ENCODE measurements at regions not wholly inside any gene's neighbourhood (a gene's known extent, or its start where the extent isn't known, plus 50 kb on each side); places are given as distances from the start of the nearest gene placed in this dataset.
A peak's percentile ranks its signal among the peaks of the same experiment; 100 is the strongest.
"Not testable (repeated sequence)": the region's sequence is repeated elsewhere in the genome, so short reads cannot be mapped to it uniquely, and the experiment has no call there.

DNA sequence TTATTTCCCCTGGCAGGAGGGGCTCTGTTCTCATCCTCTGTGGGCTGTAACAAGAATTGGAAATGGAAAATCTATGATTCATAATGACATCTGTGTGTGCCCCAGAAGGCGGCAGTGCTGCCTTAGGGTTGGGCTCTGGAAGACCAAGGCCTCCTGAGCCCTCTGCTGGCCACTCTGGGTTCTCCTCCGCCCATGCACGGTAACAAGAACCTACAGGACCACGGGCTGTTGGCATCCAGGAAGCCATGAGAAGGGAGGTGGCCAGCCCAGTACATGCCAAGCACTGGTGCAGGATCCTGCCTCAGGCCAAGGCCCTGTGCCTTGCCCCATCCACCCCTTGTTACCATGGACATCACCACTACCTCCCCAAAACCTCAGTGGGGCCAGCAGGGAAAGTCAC, 454.2 kb downstream of the TP53TG3F start:
- peak; percentile 2 for DNase-seq

DNA sequence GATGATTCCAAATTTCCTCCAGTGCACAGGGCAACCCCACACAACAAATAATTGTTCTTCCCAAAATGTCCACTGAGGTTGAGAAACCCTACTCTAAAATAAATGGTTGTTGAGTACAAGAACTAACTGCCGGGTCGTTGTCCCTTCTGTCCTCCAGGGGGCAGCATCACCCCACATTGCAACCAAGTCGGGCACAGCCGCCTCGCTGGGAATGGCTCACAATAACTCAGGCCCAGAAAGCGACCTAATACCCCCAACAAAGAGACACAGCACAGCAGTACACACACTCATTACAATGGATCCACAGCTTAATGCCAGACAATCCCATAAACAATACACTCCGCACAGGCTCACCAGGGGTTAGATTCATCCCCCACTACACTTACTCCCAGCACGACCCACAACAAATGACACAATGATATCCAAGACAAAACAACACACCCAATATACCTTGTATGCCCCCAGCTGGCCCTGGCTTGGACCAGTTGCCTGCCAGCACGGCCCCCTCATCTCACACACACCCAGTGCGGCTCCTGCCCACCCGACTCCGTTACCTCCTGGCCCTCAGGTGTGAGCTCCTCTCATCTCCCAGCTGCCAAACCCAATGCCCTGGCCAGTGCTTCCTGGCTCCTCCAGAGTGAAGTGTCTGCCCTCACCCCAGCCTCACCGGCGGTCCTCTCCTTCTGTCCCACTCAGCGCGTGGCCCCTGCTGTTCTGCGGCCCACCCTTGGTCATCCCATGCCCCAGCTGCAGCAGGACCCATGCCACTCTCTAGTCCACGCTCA, 461.5 kb downstream of the TP53TG3F start:
- not testable (repeated sequence) for DNase-seq

DNA sequence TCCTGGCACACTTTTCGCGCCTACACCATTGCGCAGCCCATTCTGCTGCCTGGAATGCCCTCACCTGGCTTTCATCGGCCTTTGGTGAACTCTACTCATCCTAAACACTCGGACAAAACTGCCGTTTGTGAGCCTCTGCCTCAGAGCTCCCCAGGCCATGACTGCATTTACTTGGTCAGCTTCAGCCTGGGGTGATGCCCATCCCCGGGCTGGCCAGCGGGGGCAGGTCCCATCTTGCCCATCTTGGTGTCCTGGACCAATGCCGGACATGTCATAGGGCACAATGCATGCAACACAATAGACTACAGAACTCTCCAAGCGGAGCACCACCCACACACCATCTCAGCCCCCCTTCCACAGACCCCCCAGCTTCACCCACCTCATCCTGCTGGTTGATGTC, 463.5 kb downstream of the TP53TG3F start:
- DNase-seq = not testable (repeated sequence)

DNA sequence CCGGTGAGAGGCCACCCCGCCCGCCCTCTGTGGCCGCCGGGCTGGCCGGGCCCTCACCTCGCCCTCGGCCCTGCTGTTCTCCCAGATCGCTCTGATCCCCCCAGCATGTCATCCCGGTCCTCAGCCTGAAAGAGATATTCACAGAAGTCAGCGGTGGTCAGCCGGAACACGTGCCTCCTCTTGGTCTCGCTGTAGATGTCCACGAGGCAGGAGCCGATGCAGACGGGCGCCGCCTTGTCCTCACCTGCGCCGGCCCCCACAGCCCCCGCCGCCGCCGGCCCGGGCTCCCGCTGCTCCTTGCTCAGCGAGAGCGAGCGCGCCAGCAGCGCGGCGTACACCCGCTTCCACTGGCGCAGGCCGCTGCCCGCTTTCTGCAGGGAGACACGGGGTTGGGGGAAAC, 468.6 kb downstream of the TP53TG3F start:
- DNase-seq = not testable (repeated sequence)

DNA sequence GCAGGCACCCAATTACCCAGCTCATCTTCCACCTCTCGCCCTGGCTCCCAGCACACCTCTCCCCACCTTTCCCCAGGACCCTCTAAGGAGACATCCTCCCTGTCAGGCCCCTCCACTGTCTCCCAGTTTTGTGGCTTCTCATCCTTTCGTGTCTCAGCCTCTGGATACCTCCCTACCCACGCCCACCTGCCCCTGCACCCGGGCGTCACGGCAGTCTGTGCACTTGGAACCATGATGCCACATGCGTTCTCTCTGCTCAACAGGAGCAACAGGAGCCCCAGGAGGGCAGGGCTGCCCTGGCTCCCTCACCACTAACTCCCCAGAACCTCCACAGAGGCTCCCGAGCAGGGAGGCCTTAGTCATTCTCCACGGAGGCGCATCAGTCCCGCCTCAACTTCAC, 472.8 kb downstream of the TP53TG3F start:
- not testable (repeated sequence) for DNase-seq

DNA sequence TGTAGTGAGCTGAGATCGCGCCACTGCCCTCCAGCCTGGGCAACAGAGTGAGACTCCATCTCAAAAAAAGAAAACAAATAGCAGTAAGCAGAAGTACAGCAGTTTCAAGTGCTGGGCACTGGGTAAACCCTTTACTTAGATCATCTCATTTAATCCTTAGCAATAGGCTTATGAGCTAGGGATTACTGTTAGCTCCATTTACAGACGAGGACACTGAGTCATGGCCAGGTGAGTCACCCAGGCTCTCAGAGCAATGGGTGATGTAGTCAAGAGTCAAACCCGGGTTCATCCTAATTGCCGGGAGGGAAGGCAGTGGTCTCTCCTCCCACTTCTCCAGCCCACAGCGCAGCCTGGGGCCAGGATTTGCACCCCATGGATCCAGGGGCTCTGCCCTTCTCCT, 473.6 kb downstream of the TP53TG3F start:
- not testable (repeated sequence) for DNase-seq

DNA sequence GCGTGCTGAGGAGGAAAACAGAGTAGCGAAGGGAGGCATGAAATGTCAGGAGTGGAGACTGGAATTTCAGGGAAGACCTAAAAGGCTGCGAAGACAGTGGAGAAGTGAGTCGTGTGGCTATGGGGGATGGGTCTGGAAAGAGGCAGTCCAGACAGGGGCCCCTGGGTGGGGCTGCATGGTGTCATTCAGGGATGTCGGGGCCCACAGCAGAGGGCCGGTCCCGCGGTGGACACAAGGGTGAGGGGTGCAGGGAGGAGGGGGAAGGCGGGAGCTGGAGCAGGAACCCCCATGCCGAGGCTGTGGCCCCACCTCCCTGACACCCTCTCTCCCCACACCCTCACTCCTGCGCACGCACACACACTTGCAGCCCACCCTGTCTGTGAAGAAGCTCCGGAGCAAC, 476.4 kb downstream of the TP53TG3F start:
- DNase-seq = not testable (repeated sequence)

DNA sequence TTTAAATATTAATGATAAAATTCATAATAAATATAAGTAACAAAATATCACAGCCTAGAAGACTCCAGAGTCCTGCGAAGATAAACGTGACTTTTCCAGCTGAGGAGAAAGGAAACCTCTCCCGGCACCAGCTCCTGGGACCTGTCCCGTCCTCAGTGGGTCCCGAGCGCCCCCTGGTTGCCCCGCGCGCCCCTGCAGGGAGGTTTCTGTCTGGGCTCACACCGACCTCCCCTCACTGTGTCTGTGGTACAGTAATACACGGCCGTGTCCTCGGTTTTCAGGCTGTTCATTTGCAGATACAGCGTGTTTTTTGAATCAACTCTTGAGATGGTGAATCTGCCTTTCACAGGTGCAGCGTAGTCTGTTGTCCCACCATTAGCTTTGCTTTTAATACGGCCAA, 478.7 kb downstream of the TP53TG3F start:
- not testable (repeated sequence) for DNase-seq

DNA sequence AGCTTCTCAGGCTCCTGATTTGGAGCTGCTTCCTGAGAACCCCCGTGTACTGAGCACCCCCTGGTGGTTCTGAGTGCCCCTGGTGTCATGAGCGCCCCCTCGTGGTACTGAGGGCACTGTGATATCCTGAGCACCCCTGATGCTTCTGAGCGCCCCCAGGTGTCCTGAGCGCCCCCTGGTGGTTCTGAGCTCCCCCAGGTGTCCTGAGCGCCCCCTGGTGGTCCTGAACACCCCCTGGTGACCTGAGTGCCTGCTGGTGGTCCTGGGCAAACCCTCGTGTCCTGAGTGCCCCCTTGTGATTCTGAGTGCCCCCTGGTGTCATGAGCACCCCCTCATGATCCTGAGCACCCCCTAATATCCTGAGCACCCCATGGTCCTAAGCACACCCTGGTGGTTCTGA, 502.1 kb downstream of the TP53TG3F start:
- DNase-seq = not testable (repeated sequence)

DNA sequence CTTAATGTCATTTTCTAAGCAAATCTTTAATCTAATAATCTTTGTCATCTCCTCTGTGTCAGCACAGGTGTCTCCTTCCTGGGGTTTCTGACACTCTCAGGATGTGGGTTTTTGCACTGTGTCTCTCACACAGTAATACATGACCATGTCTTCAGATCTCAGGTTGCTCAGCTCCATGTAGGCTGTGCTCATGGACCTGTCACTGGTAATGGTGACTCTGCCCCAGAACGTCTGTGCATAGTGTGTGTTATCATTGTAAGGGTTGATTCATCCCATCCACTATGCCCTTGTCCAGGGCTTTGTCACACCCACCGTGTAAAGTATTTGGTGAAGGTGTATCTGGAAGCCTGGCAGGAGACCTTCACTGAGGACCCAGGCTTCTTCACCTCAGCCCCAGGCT, 506.1 kb downstream of the TP53TG3F start:
- not testable (repeated sequence) for DNase-seq

DNA sequence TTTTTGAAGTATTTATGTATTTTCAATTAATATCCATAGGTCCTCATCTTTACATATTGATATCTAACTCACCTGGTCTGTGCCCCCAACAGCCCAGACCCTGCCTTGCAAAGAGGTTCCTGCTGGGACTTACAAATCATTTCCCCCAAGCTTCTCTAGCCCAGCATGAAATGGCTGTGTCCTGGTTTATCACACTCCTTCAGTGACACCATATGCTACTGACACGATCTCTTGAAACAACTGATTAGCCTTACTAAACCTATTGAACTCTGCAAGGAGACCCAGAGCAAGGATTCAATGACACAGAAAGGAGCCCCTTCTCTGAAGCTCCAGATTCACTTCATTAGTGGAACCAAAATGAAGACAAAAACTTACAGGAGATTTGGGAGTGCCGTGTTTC, 507.4 kb downstream of the TP53TG3F start:
- not testable (repeated sequence) for DNase-seq

DNA sequence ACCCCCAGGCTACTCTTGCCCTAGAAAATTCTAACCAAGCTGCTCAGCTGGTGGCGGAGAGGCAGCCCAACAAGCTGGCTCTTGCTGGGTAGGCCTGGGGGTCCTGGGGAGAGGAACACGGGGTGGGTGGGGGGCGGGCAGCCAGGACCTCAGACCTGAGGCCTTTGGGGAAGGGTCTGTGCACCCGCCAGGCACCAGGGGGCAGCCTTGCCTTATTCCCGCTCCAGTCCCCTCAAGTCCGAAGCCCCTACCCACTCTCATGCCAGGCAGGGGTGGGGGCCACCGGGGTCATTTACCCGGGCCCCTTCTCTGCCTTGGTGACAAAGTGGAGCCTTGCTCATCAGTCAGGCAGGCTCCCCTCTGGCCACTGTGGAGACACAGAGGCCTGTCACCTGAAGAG, 515.1 kb downstream of the TP53TG3F start:
- not testable (repeated sequence) for DNase-seq

DNA sequence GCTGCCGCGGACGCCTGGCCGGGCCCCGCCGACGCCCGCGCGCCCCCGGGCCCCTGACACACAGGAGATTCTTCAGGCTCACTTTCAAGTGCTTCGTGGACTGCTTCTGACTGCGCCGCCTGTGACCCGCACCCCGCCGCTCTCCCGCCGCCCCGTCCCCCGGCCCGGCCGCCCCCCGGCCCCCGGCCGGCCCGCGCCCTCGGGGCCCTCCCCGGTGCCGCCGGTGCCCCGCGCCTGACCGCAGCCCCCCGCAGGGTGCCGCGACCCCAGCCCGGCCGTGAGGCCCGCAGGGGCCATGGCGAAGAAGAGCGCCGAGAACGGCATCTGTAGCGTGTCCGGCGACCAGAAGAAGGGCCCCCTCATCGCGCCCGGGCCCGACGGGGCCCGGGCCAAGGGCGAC, 516.3 kb downstream of the TP53TG3F start:
- DNase-seq = not testable (repeated sequence)

DNA sequence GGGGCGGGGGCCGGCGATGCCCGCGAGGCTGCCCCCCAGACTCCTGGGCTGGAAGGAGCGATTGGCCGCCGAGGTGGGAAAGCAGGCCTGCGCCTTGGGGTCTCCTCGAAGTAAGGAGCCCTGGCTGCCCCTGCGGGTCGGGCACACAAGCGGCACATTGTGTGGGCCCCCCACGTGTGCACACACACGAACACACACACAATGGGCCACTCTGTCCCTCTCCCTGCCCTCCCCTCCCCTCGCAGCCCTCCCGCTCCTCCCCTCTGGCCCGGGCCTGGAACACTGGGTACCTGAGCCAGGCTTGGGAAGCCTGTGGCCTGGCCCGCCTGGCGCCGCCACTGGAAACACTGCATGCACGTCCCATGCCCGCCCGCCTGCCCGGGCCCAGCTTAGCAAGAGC, 517.1 kb downstream of the TP53TG3F start:
- not testable (repeated sequence) for DNase-seq

DNA sequence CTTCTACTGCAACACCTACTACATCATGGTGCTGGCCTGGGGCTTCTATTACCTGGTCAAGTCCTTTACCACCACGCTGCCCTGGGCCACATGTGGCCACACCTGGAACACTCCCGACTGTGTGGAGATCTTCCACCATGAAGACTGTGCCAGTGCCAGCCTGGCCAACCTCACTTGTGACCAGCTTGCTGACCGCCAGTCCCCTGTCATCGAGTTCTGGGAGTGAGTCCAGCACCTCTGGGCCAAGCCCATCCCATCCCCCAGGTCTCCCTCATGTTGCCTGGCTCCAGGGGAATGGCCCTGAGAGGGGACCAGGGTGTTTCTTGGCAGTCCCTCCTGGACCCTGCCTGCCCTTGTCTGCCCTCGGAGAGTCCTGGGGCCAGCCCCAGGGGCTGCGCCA, 519.4 kb downstream of the TP53TG3F start:
- not testable (repeated sequence) for DNase-seq

DNA sequence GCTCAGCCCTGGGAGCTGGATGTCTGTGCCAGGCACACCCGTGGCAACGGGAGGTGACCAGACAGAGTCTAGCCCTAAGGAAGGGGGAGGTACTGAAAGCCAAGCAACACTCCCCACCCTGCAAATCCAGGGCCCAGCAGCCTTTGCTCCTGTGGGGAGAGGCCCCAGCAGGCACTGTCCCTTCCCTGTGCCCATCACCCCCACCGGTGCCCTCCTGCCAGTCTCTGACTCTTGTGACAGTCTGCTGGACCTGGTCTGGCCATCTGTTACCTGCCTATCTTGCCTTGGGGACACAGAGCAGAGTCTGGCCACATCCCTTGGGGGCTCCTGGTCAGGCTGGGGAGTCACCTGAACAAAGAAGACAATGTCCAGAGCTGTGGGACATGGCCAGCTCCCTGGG, 520.2 kb downstream of the TP53TG3F start:
- DNase-seq = not testable (repeated sequence)

DNA sequence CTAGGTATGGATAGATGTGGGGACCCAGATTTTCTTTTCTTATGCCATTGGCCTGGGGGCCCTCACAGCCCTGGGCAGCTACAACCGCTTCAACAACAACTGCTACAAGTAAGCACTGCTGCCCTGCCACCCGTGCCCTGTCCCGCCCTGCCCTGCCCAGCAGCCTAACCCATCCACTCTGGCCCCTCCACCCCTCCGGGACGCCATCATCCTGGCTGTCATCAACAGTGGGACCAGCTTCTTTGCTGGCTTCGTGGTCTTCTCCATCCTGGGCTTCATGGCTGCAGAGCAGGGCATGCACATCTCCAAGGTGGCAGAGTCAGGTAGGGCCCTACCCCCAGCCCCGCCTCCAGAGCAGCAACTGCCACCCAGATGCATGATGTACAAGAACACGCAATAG, 521.3 kb downstream of the TP53TG3F start:
- DNase-seq = not testable (repeated sequence)

DNA sequence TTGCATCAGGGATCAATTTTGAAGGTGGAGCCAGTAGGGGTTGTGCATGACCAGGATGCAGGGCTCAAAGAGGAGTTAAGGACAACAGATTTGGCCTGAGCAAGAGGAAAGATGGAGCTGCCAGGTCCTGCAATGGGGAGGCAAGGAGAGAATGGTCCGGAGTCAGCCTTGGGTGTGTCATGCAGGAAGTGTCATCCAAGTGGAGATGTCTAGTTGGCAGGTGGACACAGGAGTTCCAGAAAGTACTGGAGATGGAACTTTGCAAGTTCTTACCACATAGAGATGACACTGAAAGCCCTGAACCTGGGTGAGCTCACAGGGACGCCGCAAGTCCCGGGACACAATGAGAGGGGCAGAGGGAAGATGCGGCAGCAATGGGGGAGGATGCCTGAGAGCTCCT, 525.0 kb downstream of the TP53TG3F start:
- DNase-seq = not testable (repeated sequence)

DNA sequence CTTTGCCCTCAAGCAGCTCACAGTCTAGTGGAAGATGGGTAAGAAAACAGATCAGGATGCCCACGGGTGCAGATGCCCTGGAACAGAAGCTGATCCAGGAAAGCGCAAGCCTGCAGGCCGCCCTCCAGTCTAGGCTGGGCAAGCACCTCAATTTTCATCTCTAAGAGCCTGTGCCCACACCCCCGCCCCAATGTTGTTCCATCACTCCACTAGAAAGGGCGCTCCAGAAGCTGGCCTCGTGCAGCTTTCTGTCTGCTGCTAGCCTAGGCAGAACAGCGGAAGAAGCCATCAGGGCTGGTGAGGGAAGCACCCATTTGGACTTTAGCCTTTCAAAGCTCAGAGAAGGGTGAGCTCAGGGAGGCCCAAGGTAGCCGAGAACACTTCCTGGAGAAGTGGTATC, 527.1 kb downstream of the TP53TG3F start:
- DNase-seq = not testable (repeated sequence)

DNA sequence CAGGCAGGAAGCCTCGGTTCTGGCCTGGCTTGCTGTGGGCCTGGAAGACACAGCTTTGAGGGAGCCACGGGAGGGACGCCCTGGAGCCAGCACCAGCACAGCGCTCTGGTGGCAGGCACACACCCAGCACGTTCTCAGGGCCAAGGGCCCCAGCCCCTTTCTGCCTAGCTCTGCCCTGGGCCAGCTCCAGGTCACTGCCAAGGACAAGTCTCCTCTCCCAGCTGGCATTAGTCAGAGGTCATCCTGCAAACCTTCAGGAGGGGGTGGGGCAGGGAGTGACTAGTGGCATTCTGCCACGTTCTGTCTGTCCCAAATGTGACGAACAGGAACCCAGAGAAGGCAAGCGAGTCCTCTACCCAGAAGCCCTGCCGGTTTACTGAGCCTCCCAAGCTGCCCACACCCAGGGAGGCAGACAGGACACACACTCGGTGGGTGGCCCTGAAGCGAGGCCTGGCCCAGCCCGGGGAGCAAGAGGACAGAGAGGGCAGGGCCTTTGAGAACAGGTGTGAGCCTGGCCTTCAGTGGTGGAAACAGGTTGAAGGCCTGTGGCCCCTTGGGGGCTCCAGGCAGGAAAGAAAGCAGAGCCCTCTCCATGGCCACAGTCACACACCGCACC, 528.0 kb downstream of the TP53TG3F start:
- not testable (repeated sequence) for DNase-seq

DNA sequence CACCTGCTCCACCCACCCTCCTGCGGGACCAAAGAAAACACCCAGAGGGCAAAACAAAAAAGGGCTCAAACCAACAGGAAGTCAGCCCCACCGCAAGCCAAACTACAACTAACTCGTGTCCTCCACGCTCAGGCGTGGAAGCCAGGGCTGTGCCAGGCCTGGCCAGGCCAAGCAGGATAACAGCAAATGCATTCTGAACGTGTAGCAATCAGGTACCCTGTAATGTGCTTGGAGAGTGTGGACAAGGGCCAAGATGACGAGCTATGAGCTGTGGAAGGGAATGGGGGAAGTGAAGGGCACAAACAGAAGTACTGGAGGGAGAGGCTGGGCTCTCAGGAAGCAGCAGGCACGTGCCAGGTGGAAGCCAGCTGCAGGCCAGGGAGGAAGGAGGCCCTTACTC, 528.6 kb downstream of the TP53TG3F start:
- not testable (repeated sequence) for DNase-seq

DNA sequence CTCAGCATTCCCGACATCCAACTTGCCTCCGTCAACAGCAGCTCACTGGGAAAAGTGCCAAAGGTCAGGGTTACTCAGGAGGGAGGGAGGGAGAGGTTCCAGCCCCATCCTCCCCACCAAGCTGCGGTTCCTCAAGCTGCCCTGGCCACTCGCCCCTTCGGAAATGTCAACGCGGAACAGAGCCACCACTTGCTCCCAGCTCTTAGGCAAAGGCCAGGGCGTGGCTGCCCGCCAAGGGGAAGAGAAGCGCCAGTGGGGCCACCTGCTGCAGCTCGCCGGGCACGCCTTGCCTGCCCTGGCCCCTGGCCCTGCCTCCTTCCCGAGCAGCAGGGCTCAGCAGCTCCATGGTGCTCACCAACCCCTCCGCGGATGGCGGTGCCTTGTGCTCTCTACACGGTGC, 531.1 kb downstream of the TP53TG3F start:
- not testable (repeated sequence) for DNase-seq

DNA sequence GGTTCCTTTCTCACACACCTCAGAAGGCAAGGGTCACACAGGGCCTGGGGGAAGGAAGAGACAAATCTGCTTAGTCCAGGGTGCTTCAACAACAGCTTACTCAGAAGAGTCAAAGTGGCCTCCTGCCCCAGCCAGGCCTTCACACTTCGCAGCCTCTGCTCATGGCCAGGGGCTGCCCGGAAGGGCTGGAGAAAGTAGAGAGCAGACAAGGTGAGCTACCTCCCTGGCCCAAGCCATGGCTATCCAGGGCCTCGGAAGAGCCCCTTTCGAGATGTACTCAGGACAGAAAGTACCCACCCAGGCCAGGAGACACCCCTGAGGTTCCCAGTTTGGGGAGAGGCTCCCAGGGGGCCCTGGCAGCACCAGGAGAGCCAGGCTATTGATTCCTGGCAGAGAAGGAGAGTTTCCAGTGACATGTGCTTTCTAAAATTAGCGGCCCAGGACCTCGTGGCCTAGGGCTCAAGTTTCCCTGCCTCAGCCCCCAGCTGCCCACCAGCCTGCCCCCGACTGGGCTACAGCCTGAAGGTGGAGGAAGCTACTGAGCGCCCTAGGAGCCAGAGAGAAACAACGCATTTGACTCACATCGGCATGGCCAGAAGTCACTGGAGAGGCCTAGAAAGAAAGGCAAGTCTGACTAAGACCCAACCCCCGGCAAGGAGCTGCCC, 533.2 kb downstream of the TP53TG3F start:
- not testable (repeated sequence) for DNase-seq

DNA sequence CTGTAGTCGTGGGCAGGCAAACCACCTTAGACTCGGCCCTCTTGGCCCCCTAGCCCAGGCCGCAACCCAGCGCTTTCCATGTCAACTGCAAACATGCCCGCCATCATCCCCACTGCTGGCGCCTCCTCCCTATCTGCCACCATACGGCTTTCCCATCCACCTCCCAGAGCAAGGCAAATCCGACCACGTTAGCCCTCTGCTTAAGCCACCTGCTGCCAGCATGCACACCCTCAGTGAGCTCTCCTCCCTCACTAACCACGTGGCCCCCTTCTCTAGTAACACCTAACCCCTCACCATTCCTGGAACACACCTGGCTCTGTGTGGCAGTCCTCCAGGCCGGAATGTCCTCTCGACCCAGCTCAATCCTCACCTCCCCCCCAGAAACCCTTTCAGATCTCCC, 534.8 kb downstream of the TP53TG3F start:
- not testable (repeated sequence) for DNase-seq
